ENCODE measurements at regions not wholly inside any gene's neighbourhood (a gene's known extent, or its start where the extent isn't known, plus 50 kb on each side); places are given as distances from the start of the nearest gene placed in this dataset.
"Not testable (repeated sequence)": the region's sequence is repeated elsewhere in the genome, so short reads cannot be mapped to it uniquely, and the experiment has no call there.

DNA sequence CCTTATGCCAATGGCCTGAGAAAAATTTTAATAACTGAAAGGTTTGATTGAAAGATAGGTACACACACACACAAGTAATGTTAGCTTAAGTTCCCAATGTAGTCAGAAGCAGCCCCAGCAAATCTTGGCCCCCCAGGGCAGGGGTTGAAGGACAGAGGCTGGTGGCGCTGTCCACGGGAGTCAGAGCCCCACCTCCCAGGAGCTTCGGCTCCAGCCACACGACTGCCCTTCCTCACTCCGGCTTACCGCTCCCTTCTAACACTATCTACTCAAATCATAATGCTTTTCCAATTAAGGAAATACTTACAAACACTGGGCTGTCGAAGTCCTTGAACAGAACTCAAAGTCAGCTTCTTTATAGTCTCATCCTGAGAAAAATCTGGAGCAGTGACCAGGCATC is 163.9 kb upstream of the NBPF12 start:
- not testable (repeated sequence) for DNase-seq (ENCODE audit: low read depth, low spot score); H3K27me3 Mint-ChIP-seq (ENCODE audit: low read depth); H3K27ac Mint-ChIP-seq (ENCODE audit: unreplicated experiment); H3K36me3 Mint-ChIP-seq (ENCODE audit: low read depth); H3K9me3 Mint-ChIP-seq; H3K4me1 Mint-ChIP-seq; H3K4me3 Mint-ChIP-seq

DNA sequence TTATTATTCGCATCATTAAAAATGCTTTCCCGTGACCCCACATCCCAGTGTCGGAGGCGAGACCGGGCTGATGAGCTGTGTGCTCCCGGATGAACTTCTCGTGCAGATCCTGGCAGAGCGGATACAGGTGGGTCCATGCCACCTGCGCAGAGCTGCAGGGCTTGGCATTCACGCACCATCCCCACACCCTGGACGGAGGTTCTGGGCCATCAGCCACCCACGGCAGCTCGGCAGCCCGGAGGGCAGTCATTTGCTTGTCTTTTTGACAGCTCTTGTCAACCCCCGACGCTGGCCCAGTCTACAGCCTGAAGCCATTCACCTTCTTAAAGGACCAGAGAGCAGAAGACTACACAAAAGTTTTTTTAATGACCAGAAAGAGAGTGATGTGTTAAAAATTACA is 166.7 kb upstream of the NBPF12 start:
- not testable (repeated sequence) for DNase-seq (ENCODE audit: low read depth, low spot score); H3K27me3 Mint-ChIP-seq (ENCODE audit: low read depth); H3K4me1 Mint-ChIP-seq; H3K27ac Mint-ChIP-seq (ENCODE audit: unreplicated experiment); H3K36me3 Mint-ChIP-seq (ENCODE audit: low read depth); H3K9me3 Mint-ChIP-seq; H3K4me3 Mint-ChIP-seq

DNA sequence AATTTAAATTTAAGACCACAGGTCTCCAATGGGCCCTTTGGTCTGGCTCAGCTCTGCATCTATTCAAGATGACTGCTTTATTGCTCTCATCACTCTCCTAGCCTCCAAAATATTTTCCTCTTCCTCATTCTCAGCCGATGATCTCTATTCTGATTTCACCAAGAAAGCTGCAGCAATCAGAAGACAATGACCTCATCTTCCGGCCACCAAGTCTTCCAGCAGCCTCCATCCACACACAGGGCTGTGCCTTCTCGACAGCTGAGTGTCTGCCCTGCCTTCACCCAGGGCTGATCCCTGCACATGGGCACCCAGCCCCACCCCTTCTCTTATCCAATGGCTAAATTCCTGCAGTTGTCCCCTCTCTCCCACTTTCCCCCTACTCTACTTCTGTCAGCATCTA is 167.1 kb upstream of the NBPF12 start:
- not testable (repeated sequence) for H3K27ac Mint-ChIP-seq (ENCODE audit: unreplicated experiment); H3K36me3 Mint-ChIP-seq (ENCODE audit: low read depth); H3K4me1 Mint-ChIP-seq; H3K9me3 Mint-ChIP-seq; H3K27me3 Mint-ChIP-seq (ENCODE audit: low read depth); H3K4me3 Mint-ChIP-seq; DNase-seq (ENCODE audit: low read depth, low spot score)

DNA sequence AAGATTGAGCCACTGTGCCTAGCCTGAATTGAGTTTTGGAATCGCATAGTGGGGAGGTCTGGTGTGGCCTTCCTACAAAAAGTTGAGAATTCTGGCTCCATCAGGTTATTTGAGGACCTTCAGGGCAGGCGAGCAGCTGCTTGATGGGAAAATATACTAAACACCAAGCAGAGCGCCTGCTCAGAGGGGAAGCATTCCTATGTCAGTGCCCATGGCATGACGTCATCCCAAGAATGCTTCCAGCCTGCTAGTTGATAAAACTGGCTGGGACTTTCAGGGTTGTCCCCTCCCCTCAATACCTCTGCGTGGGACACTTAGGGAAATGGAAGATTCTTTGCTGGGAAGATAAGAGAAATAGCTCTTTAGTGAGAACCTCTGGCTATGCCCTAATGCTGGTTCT is 174.9 kb upstream of the NBPF12 start:
- H3K27ac Mint-ChIP-seq (ENCODE audit: unreplicated experiment); H3K27me3 Mint-ChIP-seq (ENCODE audit: low read depth); H3K36me3 Mint-ChIP-seq (ENCODE audit: low read depth); H3K9me3 Mint-ChIP-seq; H3K4me1 Mint-ChIP-seq; H3K4me3 Mint-ChIP-seq; DNase-seq (ENCODE audit: low read depth, low spot score): not testable (repeated sequence)

DNA sequence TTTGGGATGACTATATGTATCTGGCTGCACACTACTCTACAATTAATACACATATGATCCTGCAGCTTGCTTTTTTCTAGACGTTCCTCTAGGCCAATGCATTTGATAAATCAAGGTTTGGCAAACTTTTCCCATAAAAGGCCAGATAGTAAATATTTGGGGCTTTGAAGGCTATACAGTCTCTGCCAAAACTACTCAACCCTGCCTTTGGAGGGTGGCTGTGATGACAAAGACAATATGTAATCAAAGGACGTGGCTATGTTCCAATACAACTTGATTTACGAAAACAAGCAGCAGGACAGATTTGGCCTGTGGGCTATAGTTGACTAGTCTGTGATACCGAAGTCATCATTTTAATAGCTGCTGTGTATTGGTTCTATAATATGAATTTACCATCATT is 181.3 kb upstream of the NBPF12 start:
- not testable (repeated sequence) for H3K27ac Mint-ChIP-seq (ENCODE audit: unreplicated experiment); H3K27me3 Mint-ChIP-seq (ENCODE audit: low read depth); H3K4me3 Mint-ChIP-seq; H3K9me3 Mint-ChIP-seq; H3K4me1 Mint-ChIP-seq; DNase-seq (ENCODE audit: low read depth, low spot score); H3K36me3 Mint-ChIP-seq (ENCODE audit: low read depth)

DNA sequence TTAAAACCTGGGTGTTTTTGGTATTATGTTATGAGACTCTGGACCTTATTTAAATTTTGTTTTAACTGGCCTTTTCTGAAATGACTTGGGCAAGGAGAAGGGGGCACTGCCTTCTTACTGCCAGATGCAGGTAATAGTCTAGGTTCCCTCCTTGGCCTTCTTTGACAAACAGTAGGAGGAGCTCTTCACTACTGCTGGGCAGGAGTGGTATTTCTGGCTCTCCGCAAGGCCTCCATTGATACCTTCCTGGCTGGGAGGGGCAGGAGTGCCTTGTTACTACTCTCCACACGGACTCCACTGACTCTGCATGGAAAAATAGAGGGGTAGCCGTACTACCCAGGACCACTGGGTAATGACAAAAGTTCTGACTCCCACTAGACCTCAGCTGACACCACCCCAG is 189.4 kb upstream of the NBPF12 start:
- H3K4me3 Mint-ChIP-seq; H3K9me3 Mint-ChIP-seq; H3K27ac Mint-ChIP-seq (ENCODE audit: unreplicated experiment); H3K27me3 Mint-ChIP-seq (ENCODE audit: low read depth); DNase-seq (ENCODE audit: low read depth, low spot score); H3K4me1 Mint-ChIP-seq; H3K36me3 Mint-ChIP-seq (ENCODE audit: low read depth): not testable (repeated sequence)

DNA sequence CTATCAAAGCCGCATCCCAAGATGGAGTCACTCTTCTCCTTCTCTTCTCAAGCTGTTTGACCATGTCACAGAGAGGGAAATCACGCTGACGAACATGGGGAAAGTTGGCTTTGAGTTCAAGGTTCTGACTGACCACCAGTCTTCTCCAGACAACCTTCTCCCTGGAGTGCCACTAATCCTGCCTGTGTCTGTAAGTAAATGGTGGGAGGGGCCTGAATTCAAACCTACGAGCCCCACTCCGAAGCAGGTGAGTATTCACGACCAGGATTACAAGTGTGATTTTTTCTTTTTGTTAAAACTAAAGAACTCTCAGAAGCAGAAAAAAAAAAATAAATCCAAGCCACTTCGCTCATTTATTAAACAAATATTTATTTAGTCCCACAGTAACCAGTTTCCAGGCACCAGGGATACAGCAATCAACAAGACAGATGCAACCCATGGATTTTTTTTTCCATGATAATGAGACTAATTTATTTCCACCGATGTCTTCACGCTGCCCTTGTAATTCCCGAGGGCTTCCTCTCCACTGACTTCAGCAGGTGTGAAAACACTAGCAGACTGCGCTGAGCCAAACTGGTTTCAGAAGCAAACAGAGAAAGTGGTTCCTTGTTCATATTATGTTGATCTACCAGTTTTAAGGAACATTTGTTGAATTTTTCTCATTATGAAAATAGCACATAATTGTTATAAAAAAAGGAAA is 206.0 kb upstream of the NBPF12 start:
- H3K36me3 Mint-ChIP-seq (ENCODE audit: low read depth); H3K27me3 Mint-ChIP-seq (ENCODE audit: low read depth); H3K27ac Mint-ChIP-seq (ENCODE audit: unreplicated experiment); H3K9me3 Mint-ChIP-seq; H3K4me1 Mint-ChIP-seq; H3K4me3 Mint-ChIP-seq; DNase-seq (ENCODE audit: low read depth, low spot score): not testable (repeated sequence)

DNA sequence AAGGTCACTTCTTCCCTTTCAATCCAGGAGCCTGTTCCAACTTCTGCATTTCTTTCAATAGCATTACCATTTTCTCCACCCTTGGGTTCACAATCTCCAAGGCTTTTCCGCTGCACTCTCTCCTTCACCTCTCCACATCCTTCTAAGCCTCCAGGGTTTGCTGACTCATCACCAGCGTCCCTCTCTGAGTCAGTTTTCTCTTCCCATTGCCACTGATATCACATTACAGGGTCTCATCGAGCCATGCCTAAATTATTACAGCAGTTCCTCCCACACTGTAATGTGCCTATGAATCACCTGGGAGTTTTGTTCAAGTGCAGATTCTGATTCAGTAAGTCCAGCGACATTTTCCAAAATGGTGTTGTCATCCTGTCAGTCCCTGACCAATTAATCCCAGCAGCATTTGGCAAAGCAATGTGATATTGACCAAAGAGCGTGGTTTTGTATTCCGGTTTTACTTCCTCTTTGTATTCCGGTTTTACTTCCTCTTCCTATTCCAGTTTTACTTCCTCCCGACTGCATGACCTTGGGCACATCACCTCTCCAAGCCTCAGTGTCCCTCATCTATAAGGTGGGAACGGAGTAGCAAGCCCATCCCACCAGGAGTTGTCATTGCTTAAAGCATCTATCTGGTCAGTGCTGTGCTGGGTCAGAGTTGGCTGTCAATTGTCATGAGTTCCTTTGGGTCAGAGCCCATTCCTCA is 208.3 kb upstream of the NBPF12 start:
- not testable (repeated sequence) for H3K36me3 Mint-ChIP-seq (ENCODE audit: low read depth); H3K4me3 Mint-ChIP-seq; H3K9me3 Mint-ChIP-seq; H3K4me1 Mint-ChIP-seq; DNase-seq (ENCODE audit: low read depth, low spot score); H3K27ac Mint-ChIP-seq (ENCODE audit: unreplicated experiment); H3K27me3 Mint-ChIP-seq (ENCODE audit: low read depth)

DNA sequence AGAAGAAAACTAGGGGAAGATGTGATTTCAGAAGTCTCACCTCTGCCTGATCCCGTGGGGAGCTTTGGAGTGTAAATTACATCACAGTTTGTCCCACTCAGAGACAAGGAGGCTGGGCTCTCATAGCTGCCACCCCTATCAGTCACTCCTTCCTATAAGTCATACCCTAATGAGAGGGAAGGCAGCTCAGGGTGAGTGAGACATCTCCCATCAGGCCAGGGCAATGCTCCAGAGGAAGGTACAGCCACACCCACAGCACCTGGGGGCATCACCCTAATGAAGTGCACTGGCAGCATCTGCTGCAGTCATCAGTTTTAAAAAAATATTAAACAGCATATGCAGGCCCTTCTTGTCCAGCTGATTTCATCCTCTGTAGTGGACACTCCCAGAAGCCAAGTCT is 223.1 kb upstream of the NBPF12 start:
- not testable (repeated sequence) for DNase-seq (ENCODE audit: low read depth, low spot score); H3K36me3 Mint-ChIP-seq (ENCODE audit: low read depth); H3K9me3 Mint-ChIP-seq; H3K4me1 Mint-ChIP-seq; H3K4me3 Mint-ChIP-seq; H3K27ac Mint-ChIP-seq (ENCODE audit: unreplicated experiment); H3K27me3 Mint-ChIP-seq (ENCODE audit: low read depth)

DNA sequence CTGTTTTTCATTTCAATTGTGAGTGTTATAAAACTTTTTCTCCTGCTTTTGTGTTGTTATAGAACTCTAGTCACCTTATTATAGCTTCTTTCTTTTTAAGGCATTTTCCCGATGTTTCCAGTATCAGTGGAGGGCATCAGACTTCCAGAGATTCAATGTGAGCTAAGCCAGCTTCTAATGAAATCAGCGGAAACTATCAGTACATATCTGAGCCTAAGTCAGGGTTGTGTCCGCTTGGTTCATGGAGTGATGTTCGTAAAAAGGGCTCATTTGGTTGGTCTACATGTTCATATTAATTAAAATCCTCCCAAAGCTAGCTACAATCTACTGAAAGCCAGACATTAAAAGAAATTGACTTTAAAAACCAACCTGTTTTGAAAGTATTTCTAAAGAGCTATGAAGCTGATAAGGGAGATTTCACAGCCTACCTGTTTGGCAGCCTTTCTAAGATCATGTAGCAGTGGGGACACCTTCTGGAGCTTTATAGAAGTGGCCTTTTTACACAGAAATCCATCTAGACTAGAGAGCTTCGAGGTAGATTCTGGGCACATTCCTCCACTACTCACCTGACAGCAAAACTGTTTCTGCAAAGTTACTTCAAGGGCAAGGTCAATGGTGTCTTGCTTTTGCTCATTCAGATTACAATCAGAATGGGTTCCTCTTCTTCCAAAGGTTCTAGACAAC is 227.1 kb upstream of the NBPF12 start:
- not testable (repeated sequence) for H3K27ac Mint-ChIP-seq (ENCODE audit: unreplicated experiment); H3K36me3 Mint-ChIP-seq (ENCODE audit: low read depth); DNase-seq (ENCODE audit: low read depth, low spot score); H3K27me3 Mint-ChIP-seq (ENCODE audit: low read depth); H3K9me3 Mint-ChIP-seq; H3K4me1 Mint-ChIP-seq; H3K4me3 Mint-ChIP-seq
- TF ChIP-seq, protein P1, sequence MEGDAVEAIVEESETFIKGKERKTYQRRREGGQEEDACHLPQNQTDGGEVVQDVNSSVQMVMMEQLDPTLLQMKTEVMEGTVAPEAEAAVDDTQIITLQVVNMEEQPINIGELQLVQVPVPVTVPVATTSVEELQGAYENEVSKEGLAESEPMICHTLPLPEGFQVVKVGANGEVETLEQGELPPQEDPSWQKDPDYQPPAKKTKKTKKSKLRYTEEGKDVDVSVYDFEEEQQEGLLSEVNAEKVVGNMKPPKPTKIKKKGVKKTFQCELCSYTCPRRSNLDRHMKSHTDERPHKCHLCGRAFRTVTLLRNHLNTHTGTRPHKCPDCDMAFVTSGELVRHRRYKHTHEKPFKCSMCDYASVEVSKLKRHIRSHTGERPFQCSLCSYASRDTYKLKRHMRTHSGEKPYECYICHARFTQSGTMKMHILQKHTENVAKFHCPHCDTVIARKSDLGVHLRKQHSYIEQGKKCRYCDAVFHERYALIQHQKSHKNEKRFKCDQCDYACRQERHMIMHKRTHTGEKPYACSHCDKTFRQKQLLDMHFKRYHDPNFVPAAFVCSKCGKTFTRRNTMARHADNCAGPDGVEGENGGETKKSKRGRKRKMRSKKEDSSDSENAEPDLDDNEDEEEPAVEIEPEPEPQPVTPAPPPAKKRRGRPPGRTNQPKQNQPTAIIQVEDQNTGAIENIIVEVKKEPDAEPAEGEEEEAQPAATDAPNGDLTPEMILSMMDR (conservative IDR thresholded peaks at IDR 0.05): peak; percentile 58

DNA sequence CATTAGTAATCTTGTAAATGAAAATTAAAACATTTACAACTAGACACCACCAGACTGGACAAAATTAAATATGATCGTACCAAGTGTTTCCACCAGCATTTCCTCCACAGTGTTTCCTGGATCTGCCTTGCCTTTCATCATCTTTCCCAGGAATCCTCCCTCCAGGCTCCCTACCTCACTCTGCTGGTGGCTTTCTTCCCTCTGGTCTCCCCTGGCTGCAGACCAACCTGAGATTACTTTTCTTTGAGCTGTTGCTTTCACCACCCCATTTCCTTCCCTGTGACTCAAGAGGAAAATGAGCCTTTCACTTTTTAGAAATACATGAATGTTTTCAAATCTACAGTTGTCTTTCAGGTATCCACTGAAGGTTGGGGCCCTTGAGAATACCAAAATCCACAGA is 228.8 kb upstream of the NBPF12 start:
- not testable (repeated sequence) for H3K4me1 Mint-ChIP-seq; H3K4me3 Mint-ChIP-seq; H3K36me3 Mint-ChIP-seq (ENCODE audit: low read depth); DNase-seq (ENCODE audit: low read depth, low spot score); H3K27ac Mint-ChIP-seq (ENCODE audit: unreplicated experiment); H3K27me3 Mint-ChIP-seq (ENCODE audit: low read depth); H3K9me3 Mint-ChIP-seq

DNA sequence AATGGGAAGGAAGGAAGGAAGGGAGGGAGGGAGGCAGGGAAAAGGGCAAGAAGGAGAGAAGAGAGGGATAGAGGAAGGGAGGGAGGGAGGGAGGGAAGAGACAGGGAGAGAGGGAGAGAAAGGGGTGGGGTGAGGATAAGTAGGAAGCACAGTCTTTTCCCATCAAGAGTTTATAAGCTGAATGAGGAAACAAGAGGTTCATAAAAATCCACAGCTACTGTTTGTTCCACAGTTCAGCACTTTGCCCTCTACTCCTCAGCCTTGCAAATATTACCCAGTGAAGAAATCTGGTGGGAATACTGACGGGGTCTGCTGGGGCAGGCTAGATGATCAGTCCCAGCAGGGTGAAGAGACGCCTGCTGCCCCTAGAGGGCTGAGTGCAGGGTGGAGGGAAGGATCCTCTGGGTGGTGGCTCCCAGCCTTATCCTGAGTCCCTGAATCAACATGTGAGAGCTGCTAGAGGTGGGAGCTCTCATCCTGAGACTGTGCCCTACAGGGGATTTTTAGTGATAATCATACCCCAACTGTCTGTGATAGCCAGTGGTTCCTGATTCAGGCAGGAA is 233.9 kb upstream of the NBPF12 start:
- not testable (repeated sequence) for H3K4me3 Mint-ChIP-seq; H3K4me1 Mint-ChIP-seq; H3K27me3 Mint-ChIP-seq (ENCODE audit: low read depth); DNase-seq (ENCODE audit: low read depth, low spot score); H3K36me3 Mint-ChIP-seq (ENCODE audit: low read depth); H3K27ac Mint-ChIP-seq (ENCODE audit: unreplicated experiment); H3K9me3 Mint-ChIP-seq
